HG02884 (cell line): ENCODE measurements at regions not wholly inside any gene's neighbourhood (a gene's known extent, or its start where the extent isn't known, plus 50 kb on each side); places are given as distances from the start of the nearest gene placed in this dataset.

Experiments
- ATAC-seq: cut with Tn5 transposase; IDR thresholded peaks from one replicate; pipeline ENCODE4 v1.9.1; 2021; ENCODE audit warnings: mild to moderate bottlenecking, moderate library complexity; ENCODE audit not compliant: unreplicated experiment

DNA sequence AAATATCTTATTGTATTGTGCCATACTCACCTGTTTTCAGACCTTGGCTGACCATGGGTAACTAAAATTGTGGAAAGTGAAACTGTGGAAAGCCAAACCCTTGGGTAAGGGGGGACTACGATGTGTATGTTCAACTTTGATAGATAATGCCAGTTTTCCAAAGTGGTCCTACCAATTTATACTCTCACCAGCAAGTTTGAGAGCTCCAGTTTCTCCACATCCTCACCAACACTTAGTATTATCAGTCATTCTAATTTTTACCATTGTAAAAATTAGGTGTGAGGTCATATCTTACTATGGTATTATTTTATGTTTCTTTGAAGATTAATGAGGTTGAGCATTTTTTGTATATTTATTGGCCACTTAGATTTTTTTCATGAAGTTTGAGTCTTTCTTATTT, 346.9 kb upstream of the PODXL start:
- no peak for ATAC-seq

DNA sequence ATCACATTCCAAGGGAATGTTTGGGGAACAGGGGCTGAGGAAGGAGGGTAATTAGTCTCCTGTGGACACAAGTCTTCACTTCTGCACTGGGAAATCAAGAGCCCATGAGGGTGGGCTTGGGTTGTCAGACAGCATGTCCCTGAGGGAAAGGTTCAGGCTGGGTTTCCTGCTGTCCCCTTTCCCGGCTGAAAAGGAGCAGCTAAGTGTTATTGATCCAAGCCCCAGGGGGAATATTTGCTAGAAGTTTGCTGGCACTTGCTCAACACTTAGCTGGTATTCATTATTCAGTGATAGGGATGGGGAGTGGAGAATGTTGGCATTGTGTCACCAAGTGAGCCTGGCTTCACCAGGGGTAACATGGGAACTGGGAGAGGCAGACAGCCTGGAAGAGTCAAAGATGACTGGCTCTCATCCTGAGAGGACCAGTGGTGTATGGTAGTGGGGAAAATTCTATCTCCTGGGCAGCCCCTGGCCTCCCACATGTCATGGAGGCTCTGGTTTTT, 344.4 kb upstream of the PODXL start:
- ATAC-seq: no peak

DNA sequence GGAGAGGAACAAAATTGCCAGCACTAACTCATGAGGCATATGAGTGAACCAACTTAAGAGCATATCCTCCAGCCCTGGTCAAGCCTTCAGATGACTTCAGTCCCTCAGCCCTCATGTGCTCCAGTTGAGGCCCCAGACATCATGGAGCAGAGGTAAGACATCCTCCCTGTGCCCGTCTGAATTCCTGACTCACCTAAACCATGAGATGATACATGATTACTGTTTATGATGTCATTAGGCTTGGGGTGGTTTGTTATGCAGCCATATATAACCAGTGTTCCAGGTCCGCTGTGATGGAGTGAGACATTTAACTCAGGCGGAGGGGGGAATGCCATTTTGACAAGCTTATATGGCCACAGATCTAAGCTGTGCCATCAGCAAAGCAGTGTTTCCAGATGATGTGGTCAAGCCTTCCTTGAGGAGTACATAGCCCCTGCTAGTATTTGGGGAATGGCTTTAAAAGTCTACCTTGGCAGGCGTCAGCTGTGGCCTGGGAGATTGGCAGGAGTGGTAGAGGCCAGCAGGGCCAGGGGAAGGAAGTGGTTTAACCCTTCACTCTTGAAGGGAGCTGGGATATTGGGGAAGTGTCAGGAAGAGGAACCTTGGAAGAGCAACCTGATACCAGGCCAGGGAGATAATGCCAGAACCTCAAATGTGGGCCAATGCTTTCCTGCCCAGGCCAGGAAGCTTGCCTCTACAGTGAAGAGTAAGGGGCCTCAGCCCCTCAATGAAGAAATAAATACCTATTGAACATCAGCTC, 343.0 kb upstream of the PODXL start:
- no peak for ATAC-seq

DNA sequence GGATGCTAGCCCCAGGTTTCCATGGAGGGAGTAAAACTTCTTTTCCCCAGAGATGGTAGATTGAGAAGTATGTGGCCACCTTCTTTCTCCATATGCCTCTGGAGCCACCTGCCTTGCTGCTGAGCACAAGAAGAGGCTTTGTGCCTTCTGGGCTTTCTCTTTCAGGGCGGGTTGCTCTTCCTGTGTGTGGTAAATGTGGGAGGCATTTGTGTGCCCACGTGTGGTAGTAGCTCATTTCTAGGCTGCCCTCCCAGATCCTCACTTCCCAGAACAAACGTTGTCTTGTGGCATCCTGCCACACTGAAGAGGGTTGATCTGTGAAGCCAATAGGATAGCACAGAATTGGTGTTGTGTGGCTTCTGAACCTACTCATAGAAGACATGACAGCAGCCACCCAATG, 342.0 kb upstream of the PODXL start:
- no peak for ATAC-seq

DNA sequence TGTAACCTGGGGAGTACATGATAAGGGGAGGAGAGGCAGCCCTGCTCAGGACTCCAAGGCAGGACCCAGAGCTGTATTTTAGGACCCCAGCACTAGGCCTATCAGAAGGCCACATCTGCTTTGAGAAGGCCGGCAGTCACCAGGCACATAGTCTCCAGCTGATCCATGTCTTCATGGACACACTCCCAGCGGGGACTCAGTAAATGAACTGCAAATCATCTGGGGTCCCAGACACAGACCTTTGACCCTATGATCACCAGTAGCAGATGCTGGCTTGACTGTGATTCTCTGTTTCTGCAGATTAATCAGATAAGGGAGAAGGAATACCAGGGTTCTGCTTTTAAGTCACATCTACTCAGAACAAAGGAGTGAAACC, 341.4 kb upstream of the PODXL start:
- ATAC-seq: no peak

DNA sequence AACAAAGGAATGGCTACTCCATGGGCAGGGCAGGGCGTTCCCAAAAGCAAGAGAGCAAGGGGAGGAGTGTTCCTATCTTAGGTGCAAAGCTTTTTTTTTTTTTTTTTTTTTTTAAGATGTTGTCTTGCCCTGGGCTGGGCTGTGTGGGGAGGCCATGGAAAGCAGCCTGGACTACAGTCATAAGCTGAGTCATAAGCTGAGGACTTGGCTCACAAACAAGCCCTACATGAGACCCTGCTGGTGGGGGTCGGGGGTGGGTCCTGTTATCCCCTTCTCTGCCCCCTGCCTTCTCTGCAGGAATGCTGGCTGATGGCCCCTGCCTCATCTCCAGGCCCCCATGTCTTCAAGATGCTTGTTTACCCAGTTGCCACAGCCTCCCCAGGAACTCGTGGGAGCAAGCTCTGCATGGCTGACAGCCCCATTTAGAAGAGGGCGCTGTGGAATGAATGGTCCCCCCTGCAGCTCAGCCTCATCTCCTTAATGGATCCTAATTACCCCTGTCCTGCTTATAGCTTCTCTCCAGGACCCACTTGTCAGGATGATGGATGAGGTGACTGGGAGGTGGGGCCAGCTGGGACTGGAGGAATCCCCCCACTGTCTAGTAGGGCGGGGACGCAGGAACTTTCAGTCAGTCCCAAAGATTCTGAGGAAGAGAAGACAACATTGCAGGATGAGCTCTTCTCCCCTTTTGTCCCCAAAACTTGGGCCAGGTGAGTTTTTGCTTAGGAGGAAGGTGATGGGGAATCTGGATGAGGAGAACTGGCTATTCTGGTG, 340.8 kb upstream of the PODXL start:
- no peak for ATAC-seq

DNA sequence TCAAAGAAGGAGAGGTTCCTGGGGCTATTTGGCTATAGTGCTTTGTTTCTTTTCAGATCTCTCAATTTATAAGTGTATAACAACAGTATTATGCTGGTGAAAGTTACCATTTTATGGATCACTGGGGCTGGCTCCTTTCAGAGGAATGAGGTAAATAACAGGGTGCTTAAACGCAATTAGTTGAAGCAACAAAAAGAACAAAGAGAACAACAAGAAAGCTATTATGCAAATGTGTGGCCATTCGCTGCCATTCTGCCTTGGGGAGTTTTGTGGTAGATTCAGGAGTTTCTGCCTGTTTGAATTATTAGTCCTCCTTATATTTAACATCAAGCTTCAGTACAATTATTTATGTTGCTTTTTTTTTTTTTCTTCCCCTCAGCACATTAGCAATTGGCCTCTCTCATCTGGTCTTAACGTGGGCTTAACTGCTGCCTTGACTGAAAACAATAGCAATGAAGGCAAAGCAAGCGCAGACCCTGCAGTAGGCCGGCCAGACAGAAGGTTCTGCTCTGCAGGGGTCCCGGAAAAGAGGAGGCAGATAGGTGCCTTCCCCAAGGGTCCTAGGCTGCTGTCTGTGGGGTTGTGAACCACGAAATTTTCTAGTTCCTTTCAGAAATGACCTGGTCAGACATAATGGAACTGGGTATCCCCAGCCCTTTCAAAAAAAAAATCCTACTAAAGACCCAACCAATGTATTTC, 339.9 kb upstream of the PODXL start:
- ATAC-seq: no peak

DNA sequence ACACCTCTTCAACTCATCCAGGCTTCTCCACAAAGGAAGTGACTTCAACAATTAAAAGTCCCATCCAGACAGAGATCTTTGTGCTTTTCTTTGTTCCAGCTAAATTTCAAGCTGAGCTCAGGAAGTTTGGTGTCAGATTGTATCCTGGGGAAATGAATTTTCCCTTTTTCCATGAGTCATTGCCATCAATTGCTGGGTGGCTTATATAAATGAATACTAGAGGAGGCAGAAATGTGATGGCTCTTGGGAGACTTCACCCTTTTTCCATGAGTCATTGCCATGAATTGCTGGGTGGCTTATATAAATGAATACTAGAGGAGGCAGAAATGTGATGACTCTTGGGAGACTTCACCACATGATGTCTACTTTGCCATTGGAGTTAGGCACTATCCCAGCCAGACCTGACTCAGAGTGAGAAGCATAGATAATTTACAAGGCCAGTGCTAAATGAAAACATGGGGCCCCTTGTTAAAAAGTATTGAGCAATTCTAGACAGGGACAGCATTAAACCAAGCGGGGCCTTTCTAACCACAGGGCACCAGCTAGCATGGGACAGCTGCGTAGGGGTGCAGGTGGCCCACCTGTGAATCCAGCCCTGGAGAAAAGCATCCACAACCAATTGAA, 339.2 kb upstream of the PODXL start:
- ATAC-seq: no peak

DNA sequence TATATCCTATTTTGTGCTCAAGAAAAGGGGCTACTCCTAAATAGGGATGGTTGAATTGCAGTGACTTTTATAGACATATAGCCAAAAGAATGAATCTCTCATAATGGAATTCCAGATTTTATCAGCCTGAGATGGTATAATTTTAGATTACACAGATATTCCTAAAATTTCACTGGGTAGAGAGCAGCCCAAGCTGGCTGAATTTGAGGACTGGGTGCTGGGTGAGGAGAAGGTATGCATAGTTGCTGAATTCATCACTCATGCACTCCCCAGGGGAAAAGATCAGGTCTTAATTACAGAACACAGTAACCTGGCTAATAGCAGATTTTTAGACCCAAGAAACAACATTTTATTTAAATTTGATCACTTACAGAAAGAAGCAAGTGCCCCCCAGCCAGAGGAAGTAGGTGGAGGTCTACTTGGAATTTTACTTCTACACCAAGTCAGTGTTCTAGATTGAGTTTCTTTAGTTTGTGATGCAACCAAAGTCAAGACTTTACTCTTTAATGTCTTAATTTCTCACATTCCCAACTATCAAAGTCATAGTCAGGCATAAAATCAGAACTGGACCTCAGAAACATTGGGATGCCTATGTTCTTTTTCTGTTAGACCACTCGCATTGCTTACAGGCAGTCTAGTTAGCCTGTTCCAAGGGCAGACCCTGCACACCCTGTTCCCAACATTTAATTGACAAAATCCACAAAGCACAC, 337.4 kb upstream of the PODXL start:
- ATAC-seq: no peak

DNA sequence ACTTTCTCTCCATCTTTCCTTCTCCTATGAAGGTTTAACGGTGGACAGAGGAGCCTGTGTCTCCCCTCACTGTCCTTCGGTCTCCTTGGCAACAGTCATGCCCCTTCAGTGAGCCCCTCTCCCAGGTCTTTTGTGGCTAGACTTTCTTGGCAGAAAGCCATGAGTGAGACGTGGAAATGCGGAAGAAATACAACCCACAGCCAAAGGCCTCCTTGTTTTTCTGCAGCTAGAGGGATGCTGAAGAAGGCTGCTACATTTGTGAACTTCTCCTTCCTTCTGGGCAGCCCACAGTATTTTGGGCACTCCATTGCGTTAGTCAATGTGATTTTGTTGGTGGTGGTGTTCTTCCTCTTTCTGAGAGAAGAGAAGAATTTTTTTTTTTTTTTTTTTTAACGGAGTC, 333.7 kb upstream of the PODXL start:
- ATAC-seq: no peak

DNA sequence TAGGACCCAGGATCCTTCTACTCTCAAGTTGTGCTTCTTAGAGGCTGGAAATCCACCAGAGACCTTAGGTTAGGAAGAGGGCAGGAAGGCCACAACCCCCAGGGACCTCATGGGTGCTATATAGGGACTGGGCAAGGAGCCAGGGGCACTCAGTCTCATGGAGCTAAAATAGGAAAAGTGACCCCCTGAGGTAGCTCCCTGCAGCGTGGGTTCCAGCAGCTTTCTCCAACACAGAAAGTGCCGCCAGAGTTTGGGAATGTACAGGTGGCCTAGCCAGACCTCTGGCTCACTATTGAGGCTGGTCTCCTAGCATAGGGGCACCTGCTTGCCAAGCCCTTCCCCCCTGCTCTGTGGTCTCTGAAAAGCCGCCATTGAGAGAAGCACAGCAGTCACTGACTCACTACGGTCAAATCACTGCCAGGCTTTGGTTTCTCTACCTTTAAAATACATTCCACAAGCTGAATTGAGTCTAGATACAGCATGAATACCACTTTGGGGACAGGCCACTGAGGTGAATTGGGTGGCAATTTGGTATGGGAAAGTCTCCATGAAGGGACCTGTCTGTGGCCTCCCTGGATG, 333.2 kb upstream of the PODXL start:
- ATAC-seq: no peak

DNA sequence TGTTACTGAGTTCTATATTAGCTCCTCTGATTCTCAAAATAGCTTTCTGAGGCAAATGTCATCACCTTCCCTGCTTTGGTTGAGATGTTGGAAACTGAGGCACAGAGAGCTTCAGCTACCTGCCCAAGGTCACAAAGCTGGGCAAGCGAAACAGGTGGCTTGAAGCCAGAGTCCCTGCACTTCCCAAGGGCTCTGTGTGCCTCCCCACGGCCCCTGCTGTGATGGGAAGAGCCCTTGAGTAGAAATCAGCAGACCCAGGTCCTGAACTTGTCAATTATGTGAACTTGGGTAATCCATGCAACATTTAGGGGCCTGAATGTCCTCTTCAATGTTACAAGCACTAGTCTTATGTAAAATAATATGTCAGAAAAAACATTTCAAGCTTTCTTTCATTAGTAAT, 327.3 kb upstream of the PODXL start:
- ATAC-seq: no peak

DNA sequence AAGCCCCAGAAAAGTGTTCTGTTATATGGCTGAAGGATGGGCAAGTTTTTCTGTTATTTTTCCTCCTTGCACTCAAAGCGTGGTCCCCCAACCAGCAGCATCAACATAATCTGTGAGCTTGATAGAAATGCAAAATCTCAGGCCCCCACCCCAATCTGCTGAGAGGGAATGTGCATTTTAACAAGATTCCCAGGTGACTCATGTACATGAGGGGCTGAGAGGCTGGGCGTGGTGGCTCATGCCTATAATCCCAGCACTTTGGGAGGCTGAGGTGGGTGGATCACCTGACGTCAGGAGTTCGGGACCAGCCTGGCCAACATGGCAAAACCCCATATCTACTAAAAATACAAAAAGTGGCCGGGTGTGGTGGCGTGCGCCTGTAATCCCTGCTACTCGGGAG, 326.8 kb upstream of the PODXL start:
- no peak for ATAC-seq

DNA sequence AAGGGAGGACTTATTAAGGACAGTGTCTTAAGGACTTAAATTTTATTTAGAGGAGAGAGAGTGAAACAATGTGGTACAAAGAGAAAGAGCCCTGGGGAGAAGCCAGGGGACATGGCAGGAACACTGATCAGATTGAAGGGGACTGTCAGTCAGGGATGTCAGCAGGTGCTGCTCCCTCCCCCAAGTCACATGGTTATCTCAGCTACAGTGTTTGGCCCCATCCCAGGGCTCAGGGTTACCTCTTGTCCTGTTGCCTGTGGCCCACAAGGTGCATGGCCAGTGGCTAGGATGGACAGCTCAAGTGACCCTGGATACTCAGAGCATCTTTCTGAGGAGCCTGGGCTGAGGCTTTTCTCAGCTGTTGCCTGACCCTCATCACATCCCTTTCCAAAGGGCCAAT, 325.9 kb upstream of the PODXL start:
- no peak for ATAC-seq

DNA sequence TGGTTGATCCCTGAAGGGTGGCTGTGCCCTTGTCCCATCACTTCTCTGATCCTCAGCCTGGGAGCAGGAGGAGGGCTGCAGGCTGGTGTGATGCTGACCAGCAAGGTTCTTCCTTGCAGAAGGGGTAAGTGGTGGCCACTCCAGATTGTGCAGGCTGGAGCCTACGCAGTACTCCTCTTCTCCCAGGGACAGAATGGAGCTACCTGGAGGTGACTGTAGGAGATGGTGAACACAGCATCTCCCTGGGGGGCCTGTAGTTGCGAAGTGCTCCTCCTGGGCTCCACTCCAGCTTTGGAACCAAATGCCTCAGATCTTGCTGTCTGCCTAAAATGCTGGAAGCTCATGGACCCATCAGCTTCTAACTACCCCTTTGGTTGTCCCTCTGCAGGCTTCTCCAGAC, 323.6 kb upstream of the PODXL start:
- no peak for ATAC-seq

DNA sequence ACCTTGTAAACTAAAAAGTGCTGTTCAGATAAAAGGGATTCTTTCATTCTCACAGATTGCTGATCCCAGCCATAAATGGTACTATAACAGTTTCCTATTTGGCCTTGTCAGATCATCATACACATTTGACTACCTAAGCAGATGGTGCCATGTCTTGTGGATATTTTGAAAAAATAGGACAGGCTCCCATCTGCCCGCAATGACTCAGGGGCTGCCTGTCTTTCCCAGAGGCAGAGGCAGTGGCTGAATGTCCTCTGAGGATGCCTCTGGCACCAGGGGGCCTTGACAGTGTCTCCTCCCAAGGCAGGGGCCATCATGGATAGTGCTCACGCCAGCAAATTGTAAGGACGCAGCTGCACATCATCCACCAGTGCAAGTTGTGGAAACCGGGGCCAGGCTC, 323.0 kb upstream of the PODXL start:
- ATAC-seq: no peak

DNA sequence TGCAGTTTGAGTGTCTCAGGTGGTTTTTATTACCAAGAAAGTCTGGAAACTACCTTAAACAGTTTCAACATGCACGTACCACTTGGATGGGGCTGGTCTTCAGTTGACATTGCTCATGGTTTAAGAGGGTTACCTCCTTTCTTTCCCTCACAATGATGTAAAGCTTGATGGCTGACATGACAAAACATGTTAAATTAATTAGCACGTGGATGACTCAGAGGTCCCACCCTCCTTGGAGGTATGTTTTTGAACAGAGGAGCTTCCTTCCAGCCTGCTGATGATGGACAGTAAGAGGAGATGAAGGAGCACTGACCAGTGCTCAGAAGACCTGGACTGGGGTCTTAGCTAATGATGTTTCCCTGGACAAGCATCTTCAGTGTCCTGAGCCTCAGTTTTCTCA, 322.3 kb upstream of the PODXL start:
- ATAC-seq: no peak

DNA sequence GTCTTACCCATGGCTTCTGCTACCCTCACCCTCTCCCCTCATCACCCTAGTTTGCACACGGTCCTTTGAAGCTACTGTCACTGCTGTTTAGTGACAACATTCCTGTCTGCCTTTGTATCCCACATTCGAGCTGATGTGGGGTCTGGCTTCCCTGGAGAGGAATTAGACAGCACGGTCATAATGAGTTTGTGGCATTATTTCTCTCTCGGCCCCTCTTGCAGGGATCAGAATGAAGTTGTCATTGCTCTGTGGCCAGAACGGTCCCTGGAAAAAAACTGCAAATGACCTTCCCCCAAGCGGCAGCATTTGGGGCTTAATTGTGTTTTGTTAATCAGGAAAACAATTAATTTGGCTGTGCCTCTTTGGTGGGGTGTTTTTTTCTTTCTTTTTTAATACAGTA, 317.2 kb upstream of the PODXL start:
- ATAC-seq: no peak

DNA sequence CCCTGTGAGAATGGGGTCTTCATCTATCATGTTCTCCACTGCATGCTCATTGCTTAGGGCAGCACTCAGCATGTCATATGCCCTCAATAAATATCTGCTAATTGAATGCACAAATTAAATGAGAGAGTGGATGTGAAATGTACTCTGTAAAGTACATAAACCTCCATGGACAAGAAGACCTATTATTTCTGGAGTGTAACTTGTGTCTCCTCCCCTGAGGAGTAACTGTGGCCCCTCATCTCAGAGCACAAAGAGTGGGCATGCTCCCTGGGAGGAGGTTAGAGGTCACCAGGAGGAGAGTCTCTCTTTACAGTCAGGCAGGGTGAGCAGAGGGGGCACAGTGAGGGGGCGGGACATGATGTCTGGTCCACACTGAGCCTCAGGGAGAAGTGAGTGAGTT, 313.6 kb upstream of the PODXL start:
- ATAC-seq: no peak

DNA sequence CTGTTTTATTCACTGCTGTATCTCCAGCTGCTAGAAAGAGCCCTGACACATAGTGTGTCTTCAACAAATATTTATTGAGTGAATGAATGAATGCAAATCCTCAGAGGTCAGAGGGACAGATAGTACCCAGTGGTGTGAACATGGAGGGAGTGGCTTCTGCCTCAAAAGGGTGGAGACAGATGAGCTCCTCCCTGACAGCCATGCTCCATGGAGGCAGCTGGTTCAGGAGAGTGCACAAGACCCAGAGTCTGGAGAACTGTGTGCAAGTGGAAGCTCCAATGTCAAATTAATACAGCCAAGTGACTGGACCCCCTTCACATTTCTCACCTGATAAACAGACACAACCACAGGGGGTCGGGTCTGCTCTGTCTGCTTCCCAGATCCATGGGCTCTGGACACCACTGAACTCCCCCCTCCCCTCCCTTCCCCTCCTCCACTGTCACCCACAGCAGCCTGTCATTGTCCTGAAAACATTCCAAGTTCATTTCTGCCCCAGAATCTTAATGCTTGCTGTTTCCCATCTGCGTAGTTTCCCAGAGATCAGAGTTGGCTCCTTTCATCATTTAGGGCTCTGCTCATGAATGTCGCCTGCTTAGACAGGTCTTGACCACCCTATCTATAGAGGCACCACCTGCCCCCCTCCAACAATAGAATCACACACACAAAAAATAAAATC, 312.9 kb upstream of the PODXL start:
- ATAC-seq: no peak
